RCC 7860 (cell line): ENCODE measurements at regions not wholly inside any gene's neighbourhood (a gene's known extent, or its start where the extent isn't known, plus 50 kb on each side); places are given as distances from the start of the nearest gene placed in this dataset.

ENCODE experiments used
- DNase-seq: peaks from one replicate; pipeline ENCODE4 v3.0.0-alpha.2; 2015; ENCODE audit warnings: low spot score
- FAIRE-seq: peaks from 2 replicates; lab custom pipeline; 2012; peaks lifted over from hg19 to GRCh38; lab: Jason Lieb, UNC

GRCh38 chr15:70220490-70221096 is 122.9 kb upstream of the TLE3 start:
- DNase-seq: no peak
- FAIRE-seq: no peak

- DNase-seq (no peak), FAIRE-seq (no peak)
Measured at GRCh38 chr15:70219966-70220365, 122.2 kb upstream of the TLE3 start.

GRCh38 chr15:70219256-70219895 is 121.7 kb upstream of the TLE3 start:
- FAIRE-seq (no peak), DNase-seq (no peak)

- DNase-seq (no peak), FAIRE-seq (no peak)
Measured at GRCh38 chr15:70217226-70218160, 119.8 kb upstream of the TLE3 start.

GRCh38 chr15:70215951-70216350 is 118.2 kb upstream of the TLE3 start:
- no peak for FAIRE-seq
- no peak for DNase-seq

GRCh38 chr15:70214941-70215635 is 117.4 kb upstream of the TLE3 start:
- FAIRE-seq (no peak), DNase-seq (no peak)

GRCh38 chr15:70214276-70214675 is 116.6 kb upstream of the TLE3 start:
- no peak for FAIRE-seq
- DNase-seq: no peak

- DNase-seq: no peak
- no peak for FAIRE-seq
Measured at GRCh38 chr15:70213794-70214193, 116.1 kb upstream of the TLE3 start.

GRCh38 chr15:70212963-70213315 is 115.2 kb upstream of the TLE3 start:
- no peak for FAIRE-seq
- DNase-seq: no peak

- DNase-seq (no peak), FAIRE-seq (no peak)
Measured at GRCh38 chr15:70212286-70212962, 114.7 kb upstream of the TLE3 start.

GRCh38 chr15:70210528-70210927 is 112.8 kb upstream of the TLE3 start:
- FAIRE-seq (no peak), DNase-seq (no peak)

- no peak for DNase-seq
- no peak for FAIRE-seq
Measured at GRCh38 chr15:70210076-70210475, 112.4 kb upstream of the TLE3 start.

GRCh38 chr15:70209499-70209898 is 111.8 kb upstream of the TLE3 start:
- no peak for DNase-seq
- no peak for FAIRE-seq

GRCh38 chr15:70208332-70208731 is 110.6 kb upstream of the TLE3 start:
- FAIRE-seq (no peak), DNase-seq (no peak)

GRCh38 chr15:70206668-70207067 is 109.0 kb upstream of the TLE3 start:
- FAIRE-seq (no peak), DNase-seq (no peak)

- DNase-seq (no peak), FAIRE-seq (no peak)
Measured at GRCh38 chr15:70204652-70205051, 106.9 kb upstream of the TLE3 start.

- FAIRE-seq (no peak), DNase-seq (no peak)
Measured at GRCh38 chr15:70203981-70204560, 106.4 kb upstream of the TLE3 start.

GRCh38 chr15:70202756-70203155 is 105.0 kb upstream of the TLE3 start:
- DNase-seq (no peak), FAIRE-seq (no peak)

GRCh38 chr15:70201425-70201775 is 103.7 kb upstream of the TLE3 start:
- no peak for FAIRE-seq
- no peak for DNase-seq
